ENCODE measurements at regions not wholly inside any gene's neighbourhood (a gene's known extent, or its start where the extent isn't known, plus 50 kb on each side); places are given as distances from the start of the nearest gene placed in this dataset.

- TF ChIP-seq EZH2 (IDR thresholded peaks at IDR 0.05; ENCODE audit: low read length, missing control alignments) (no peak), CTCF (conservative IDR thresholded peaks at IDR 0.05 in 1 of 2, IDR thresholded peaks at IDR 0.05 in 1 of 2; ENCODE audit: low read depth in 1 of 2, low read length in 2 of 2) (no peak)
Measured at GRCh38 chr7:81201188-81201587, 282.3 kb upstream of the SEMA3C start.

All from fibroblast of lung (primary cell).